Astrocyte of the cerebellum (primary cell): ENCODE measurements at regions not wholly inside any gene's neighbourhood (a gene's known extent, or its start where the extent isn't known, plus 50 kb on each side); places are given as distances from the start of the nearest gene placed in this dataset.

ENCODE experiments used
- DNase-seq: peaks from one replicate; pipeline ENCODE4 v3.0.0-alpha.2; 2011; ENCODE audit warnings: low read depth
- H3K4me3 ChIP-seq: 2 replicates; pipeline ENCODE4 v1.5.1; 2011; ENCODE audit warnings: mild to moderate bottlenecking, low read depth, low read length, moderate library complexity
- in situ Hi-C: cut with HindIII; loops from 2 replicates; pipeline ENCODE4 v1.10.0; 2017; ENCODE audit warnings: low sequenced_read_pairs
- TF ChIP-seq, protein P1 (sequence below): IDR thresholded peaks from 2 replicates; pipeline ENCODE4 v1.5.1; 2012; ENCODE audit warnings: low read length, low read depth, moderate library complexity, mild to moderate bottlenecking; ENCODE audit errors: missing control alignments

DNA sequence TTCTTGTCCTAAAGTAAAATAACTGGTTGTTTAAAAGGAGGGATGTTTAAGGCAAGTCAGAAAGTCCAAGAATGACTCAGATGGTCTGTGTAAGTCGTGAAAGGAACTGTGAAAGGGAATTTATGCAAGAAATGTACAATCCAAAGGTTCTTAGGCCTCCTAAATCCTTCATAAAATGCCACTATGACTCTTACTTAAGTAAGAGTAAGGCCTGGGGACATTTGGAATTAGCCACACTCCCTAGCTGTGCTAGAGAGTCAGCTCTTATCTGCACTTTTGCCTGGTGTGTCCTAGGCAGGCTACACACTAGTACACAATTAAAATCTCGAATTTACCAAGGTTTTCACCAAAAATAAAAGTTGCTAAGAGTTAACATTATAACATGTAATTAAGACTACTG, 686.9 kb downstream of the UQCRFS1 start:
- no peak for DNase-seq
- H3K4me3 ChIP-seq, result no peak overlapping the region
- TF ChIP-seq, protein P1, sequence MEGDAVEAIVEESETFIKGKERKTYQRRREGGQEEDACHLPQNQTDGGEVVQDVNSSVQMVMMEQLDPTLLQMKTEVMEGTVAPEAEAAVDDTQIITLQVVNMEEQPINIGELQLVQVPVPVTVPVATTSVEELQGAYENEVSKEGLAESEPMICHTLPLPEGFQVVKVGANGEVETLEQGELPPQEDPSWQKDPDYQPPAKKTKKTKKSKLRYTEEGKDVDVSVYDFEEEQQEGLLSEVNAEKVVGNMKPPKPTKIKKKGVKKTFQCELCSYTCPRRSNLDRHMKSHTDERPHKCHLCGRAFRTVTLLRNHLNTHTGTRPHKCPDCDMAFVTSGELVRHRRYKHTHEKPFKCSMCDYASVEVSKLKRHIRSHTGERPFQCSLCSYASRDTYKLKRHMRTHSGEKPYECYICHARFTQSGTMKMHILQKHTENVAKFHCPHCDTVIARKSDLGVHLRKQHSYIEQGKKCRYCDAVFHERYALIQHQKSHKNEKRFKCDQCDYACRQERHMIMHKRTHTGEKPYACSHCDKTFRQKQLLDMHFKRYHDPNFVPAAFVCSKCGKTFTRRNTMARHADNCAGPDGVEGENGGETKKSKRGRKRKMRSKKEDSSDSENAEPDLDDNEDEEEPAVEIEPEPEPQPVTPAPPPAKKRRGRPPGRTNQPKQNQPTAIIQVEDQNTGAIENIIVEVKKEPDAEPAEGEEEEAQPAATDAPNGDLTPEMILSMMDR, result no peak
- in situ Hi-C loops, result no loop called here

- no peak for DNase-seq
- TF ChIP-seq, protein P1, result no peak
- H3K4me3 ChIP-seq, result no peak overlapping the region
- in situ Hi-C loops, result no loop called here
Measured at GRCh38 chr19:28523619-28524018, 689.3 kb downstream of the UQCRFS1 start.

DNA sequence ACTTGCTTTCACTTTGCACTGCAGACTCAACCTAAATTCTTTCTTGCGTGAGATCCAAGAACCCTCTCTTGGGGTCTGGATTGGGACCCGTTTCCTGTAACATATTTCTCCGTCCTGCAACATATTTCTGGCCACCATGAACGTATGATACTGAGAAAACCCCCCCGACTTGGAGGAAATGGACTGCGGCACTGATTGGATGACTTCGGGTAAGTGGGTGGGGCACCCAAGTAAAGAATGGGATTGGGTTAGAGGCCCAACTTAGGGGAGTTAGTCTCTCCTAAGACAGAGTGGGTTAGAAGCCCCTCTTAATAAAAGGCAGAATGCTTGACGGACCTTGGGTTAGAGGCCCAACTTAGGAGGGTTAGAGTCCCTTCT, 690.4 kb downstream of the UQCRFS1 start:
- H3K4me3 ChIP-seq, result no peak overlapping the region
- DNase-seq, result no peak
- TF ChIP-seq, protein P1, result no peak
- in situ Hi-C loops, result no loop called here

- TF ChIP-seq, protein P1, result no peak
- no peak for DNase-seq
- no peak overlapping the region for H3K4me3 ChIP-seq
- in situ Hi-C loops, result no loop called here
Measured at GRCh38 chr19:28521614-28522544, 691.1 kb downstream of the UQCRFS1 start.

- no peak for DNase-seq
- TF ChIP-seq, protein P1, result no peak
- in situ Hi-C loops, result no loop called here
- H3K4me3 ChIP-seq, result no peak overlapping the region
Measured at GRCh38 chr19:28520998-28521568, 691.9 kb downstream of the UQCRFS1 start.

DNA sequence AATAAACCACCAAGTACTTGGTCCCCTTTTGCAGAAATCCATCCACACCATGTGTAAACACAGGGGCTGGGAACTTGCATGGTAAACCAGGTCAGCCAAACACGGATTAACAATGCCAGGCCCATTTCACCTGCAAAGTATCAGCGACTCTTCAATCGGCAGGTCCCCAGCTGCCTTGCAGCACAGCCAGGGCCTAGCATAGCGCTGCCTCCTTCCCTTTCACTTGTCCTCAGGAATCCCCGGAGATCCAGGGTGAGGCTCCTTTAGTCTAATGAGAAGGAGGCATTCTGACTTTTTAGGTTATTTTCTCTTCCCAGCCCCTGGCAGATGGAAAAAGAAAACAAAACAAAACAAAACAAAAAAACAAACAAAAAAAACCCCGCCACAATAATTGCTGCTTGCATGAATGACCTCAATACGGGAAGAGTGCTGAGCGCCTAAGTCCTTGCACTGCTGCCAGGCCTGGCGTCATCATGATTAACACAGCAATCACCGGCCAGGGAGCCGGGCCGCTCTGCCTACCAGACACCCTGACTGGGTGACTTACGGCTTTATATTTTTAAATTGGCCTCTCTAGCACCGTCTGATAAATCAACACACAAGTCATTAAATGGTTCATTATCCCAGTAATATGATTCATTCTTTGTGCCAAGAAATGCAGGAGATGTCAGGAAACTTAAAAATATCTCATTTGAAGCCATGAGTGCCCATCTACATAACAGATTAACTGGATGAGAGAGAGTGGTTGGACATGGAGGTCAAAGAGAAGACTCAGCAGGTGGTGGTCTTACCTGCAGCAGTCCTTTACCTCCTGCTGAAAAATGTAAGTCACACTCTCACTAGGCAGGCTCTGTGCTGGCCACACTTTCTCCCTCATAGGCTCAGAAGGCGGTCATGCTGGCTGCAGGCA, 692.7 kb downstream of the UQCRFS1 start:
- TF ChIP-seq, protein P1, result no peak
- in situ Hi-C loops, result no loop called here
- H3K4me3 ChIP-seq, result no peak overlapping the region
- DNase-seq, result peak; percentile 19
